ENCODE measurements at regions not wholly inside any gene's neighbourhood (a gene's known extent, or its start where the extent isn't known, plus 50 kb on each side); places are given as distances from the start of the nearest gene placed in this dataset.
"Not testable (repeated sequence)": the region's sequence is repeated elsewhere in the genome, so short reads cannot be mapped to it uniquely, and the experiment has no call there.

DNA sequence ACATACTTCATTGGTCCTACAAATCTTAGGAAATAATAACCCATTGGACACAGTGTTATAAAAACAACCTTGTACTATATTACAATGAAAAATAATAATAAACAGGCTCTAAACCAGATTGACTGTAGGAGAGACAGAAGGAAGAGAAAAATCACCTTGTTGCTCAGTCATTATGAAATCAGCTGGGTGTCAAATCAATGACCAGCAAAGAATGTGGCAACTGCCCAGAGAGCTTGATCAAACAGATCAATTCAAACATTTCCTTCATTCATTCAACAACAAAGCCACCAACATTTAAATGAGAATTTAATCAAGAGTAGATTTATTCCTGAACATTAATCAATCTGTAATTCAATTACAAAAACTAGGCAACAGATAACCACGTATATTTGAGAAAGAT, 671.9 kb upstream of the CHAC2 start:
- DNase-seq = no peak

DNA sequence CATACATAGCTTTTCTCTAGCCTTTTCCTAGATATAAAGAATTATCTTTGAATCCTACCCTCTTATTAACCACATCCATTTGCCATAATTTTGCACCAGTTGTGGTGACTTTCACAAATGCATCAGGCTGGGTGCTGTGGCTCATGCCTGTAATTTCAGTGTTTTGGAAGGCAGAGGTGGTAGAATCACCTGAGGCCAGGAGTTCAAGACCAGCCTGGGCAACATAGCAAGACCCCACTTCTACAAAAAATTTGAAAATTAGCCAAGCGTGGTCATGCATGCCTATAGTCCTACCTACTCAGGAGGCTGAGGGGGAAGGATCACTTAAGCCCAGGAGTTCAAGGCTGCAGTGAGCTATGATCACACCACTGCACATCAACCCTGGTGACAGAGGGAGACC, 672.4 kb upstream of the CHAC2 start:
- DNase-seq = no peak

DNA sequence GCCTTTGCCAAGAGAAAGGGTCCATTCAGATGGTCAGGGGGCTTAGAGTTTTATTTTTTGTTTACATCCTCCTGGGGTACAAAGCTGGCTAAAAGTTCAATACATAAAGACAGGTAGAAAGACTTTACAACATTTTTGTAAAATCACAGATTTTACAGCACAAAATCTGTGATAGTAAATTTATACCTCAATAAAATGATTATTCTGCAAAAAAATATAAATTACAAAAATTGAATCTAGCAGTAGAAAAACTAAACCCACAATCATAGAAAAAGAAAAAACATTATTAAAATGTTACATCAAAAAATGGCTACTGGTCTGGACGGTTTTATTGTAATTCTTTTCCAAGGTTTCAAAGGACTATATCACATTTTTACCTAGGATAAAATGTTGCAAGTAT, 674.2 kb upstream of the CHAC2 start:
- DNase-seq = no peak

DNA sequence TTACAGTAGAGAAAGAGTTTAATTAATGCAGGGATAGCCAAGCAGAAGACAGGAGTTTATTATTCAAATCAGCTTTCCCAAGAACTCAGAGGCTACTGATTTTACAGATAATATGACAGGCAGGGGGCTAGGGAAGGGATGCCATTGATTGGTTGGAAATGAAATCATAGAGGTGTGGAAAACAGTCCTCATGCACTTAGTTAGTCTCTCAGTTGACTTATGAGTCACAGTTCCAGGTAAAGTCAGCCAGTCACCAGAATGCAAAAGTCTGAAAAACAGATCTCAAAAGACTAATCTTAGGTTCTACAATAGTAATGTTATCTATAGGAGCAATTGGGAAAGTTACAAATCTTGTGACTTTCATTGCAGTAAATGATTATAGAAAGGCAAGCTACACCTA, 676.4 kb upstream of the CHAC2 start:
- DNase-seq = no peak

- no peak for DNase-seq
Measured at GRCh38 chr2:53087874-53088461, 679.6 kb upstream of the CHAC2 start.

- DNase-seq = no peak
Measured at GRCh38 chr2:53087262-53087873, 680.2 kb upstream of the CHAC2 start.

DNA sequence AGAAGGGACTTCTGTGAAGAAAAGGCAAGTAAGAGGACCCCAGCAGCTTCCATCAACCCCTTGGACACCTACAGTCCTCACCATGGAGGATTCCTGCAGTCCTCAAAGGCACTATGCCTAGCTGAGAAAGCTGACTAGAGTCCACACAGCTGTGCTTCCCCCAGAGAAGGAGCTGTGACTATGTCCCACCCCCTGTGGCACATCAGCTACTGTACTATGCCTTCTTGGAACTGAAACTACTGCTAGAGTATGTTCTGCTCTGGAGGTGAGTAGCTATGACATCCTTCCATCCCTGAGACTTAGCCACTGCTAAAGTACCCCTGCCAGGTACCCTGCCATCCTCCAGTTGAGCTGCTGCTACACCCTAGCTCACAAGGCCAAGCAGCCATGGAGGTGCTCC, 690.2 kb upstream of the CHAC2 start:
- no peak for DNase-seq

GRCh38 chr2:53075760-53076159, 691.8 kb upstream of the CHAC2 start:
- no peak for DNase-seq

GRCh38 chr2:53067533-53067932, 700.1 kb upstream of the CHAC2 start:
- no peak for DNase-seq

GRCh38 chr2:53067056-53067455, 700.5 kb upstream of the CHAC2 start:
- no peak for DNase-seq

DNA sequence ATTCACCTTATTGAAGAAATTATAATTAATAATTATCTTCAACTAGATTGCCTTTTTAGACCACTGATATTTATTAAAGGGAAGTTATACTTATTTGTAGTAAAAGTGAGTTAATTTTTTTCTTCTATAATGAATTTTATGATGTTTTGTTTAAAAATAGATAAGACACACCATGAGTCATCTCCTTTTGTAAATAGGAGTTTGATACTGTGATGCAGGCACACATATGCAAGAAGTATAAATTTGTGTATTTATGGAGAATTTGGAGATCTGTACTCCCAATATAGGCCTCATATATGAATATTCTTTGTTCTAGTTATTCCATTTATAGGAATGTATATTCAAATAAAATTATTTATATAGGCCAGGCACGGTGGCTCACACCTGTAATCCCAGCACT, 703.5 kb upstream of the CHAC2 start:
- no peak for DNase-seq

- DNase-seq = no peak
Measured at GRCh38 chr2:53058526-53058925, 709.1 kb upstream of the CHAC2 start.

GRCh38 chr2:53053937-53054336, 713.7 kb upstream of the CHAC2 start:
- no peak for DNase-seq

- no peak for DNase-seq
Measured at GRCh38 chr2:53051157-53051556, 716.4 kb upstream of the CHAC2 start.

DNA sequence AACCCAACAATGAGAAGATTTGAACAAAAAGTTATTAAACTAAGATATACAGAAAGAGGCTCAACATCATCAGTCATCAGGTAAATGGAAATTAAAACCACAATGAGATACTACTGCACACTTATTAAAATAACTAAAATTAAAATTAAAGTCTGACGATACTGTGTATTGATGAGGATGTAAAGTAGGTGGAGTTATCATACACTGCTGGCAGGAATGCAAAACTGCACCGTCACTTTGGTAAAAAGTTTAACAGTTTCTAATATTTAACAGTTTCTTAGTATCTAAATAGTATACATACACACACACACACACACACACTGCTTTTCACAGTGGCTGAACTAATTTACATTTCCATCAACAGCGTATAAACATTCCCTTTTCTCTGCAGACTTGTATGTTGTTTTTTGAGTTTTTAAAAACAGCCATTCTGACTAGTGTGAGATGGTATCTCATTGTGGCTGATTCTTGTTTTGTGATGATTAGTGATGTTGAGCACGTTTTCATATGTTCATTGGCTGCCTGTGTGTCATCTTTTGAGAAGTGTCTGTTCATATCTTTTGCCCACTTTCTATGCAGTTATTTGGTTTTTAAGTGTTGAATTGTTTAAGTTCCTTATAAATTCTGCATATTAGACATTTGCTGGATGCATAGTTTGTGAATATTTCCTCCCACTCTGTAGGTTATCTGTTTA, 726.9 kb upstream of the CHAC2 start:
- DNase-seq = no peak

DNA sequence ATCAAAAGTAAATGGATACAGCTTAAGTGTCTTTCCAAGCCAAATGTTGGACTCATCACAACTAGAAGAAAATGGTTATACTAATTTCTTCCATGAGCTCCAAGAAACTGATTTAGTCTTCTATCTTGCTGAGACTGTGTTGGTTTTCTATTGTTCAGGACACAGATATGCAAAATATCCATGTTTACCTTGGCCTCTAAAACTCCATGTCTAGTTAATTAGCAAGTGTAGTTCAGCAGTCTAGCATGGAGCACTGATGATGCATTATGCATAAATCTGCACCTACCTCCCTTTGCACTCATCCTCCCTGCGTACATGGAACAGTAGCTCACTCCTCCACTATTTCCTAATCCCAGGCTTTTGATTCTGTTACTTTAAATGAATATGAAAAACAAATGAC, 731.4 kb upstream of the CHAC2 start:
- DNase-seq = no peak

DNA sequence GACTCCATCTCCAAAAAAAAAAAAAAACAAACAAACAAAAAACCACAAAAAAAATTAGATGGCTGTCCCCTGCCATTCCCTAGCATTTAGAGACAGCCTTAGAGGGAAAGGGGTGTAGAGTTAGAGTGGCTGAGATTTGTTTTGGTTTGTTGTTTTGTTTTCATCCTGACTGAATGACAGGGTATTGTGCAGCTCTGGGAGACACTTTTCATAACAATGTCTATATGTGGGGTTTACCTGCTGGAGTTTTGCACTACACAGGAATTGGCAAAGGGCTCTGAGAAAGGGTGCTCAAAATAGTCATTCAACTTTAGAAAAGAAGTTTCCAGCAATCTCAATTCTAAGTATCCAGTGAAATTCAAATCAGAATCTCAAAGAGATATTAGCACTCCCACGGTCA, 732.5 kb upstream of the CHAC2 start:
- no peak for DNase-seq

- DNase-seq = no peak
Measured at GRCh38 chr2:53033411-53033810, 734.2 kb upstream of the CHAC2 start.

DNA sequence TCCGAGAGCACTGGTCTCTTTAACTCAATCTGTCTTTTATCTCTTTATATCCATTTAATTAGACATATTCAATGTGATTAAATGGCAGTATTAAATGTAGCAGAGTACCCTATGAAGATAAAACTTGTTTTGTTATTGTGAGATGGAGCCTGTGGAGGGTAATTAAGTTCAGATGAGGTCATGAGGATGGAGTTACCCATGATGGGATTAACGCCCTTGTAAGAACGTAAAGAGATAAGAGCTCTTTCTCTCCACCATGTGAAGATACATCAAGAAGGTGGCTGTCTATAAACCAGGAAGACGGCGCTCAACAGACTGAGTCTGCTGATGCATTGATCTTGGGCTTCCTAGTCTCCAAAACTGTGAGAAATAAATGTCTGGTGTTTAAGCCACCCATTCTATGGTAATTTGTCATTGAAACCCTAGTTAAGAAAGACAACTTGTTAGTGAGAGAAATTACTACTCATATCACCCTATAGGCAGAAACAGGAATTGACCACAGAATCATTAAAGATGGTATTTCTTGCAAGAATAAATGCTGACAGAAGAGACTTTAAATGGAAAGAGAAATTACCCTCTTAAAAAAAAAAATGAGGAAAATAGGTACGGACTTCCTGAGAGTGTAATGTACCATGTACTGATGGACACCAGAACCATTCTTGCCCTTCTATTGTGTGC, 738.7 kb upstream of the CHAC2 start:
- DNase-seq = no peak

GRCh38 chr2:53028225-53028624, 739.4 kb upstream of the CHAC2 start:
- no peak for DNase-seq

DNA sequence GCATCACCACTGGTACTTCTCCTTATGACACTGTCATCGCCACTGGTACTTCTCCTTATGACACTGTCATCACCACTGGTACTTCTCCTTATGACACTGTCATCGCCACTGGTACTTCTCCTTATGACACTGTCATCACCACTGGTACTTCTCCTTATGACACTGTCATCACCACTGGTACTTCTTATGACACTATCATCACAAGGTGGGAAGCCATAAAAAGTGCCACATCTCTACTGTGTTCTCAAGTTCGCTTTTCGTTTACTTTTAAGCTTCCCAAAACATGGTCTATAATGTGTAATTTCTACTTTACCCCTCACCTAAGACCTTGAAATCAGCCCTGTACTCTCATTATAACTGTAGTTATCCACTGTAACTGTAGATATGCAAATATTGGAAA, 745.4 kb upstream of the CHAC2 start:
- DNase-seq = not testable (repeated sequence)

GRCh38 chr2:53021828-53022227, 745.8 kb upstream of the CHAC2 start:
- no peak for DNase-seq

- no peak for DNase-seq
Measured at GRCh38 chr2:53021292-53021691, 746.3 kb upstream of the CHAC2 start.

DNA sequence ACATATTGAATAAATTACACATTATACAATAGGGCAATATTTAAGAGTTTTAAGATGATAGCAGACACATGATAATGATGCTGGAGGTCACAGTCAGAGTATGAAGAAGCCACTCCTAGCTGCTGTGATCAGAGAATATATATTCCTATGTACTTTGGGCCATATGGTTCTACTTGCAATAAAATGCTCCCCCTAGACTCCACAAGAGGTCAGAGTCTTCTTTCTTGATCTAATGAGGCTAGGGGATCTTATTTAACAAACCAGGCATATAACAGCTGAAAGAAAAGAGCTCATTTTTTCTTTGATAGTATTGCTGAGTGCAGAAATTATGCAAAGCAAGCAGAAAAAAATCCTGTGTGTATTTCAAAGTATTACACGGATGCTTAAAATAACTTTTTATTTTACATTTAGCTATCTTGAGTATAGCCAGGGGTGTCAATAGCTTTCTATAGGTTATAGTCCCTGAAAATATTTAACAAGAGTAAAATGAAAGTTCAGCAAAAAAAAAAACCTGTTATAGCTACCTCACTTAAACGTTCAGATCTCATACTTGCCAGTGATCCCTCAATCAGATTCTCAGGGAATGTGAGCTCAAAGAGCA, 748.7 kb upstream of the CHAC2 start:
- no peak for DNase-seq

Data from activated CD4-positive, alpha-beta T cell treated with anti-CD3 and anti-CD28 coated beads for 48 hours (primary cell).